Astrocyte (in vitro differentiated cells and primary cell): ENCODE measurements at regions not wholly inside any gene's neighbourhood (a gene's known extent, or its start where the extent isn't known, plus 50 kb on each side); places are given as distances from the start of the nearest gene placed in this dataset.

ENCODE experiments used
- CTCF ChIP-seq: IDR thresholded peaks from 2 replicates; pipeline ENCODE4 v1.5.1; 2011; ENCODE audit warnings: low read depth, mild to moderate bottlenecking, inconsistent platforms, low read length, moderate library complexity; ENCODE audit not compliant: insufficient read depth
- EZH2 ChIP-seq: IDR thresholded peaks from 2 replicates; pipeline ENCODE4 v1.6.1; 2012; ENCODE audit warnings: mild to moderate bottlenecking, low read length, inconsistent platforms; ENCODE audit not compliant: insufficient read depth

DNA sequence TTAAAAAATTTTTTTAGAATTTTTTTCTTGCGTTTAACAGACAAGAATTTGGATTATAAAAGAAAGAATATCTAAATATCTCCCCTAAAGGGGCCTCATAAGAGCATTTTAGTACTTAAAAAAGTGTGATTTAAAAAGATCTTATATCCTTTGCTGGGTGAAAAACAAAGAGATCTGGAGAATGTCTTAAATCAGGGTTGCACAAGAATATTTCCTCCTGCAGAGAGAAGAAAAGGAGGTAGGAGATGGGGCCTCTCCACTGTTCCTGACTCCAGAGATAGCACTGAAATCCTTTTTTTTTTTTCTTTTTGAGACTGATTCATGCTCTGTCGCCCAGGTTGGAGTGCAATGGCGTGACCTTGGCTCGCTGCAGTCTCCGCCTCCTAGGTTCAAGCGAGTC is 68.5 kb upstream of the OSR1 start:
- no peak for TF ChIP-seq EZH2
- no peak for TF ChIP-seq CTCF
